DOHH2 (cell line): ENCODE measurements at regions not wholly inside any gene's neighbourhood (a gene's known extent, or its start where the extent isn't known, plus 50 kb on each side); places are given as distances from the start of the nearest gene placed in this dataset.
A peak's percentile ranks its signal among the peaks of the same experiment; 100 is the strongest.

Experiments
- CTCF ChIP-seq: fragments of 200-600 bp; sonication (generic); IDR thresholded peaks from one replicate; pipeline ENCODE4 v1.5.1; 2014; ENCODE audit warnings: antibody characterized with exemption, mild to moderate bottlenecking, low read depth, low read length; ENCODE audit not compliant: poor library complexity, severe bottlenecking
- EZH2phosphoT487 ChIP-seq: fragments of 200-600 bp; sonication (generic); IDR thresholded peaks from 2 replicates; pipeline ENCODE4 v1.6.1; 2017; ENCODE audit warnings: borderline replicate concordance, mild to moderate bottlenecking, antibody characterized with exemption, low read length, moderate library complexity, mixed read lengths

- TF ChIP-seq CTCF (peak; percentile 66), EZH2phosphoT487 (no peak)
These were observed 189.0 kb downstream of the PALM2AKAP2 start for GRCh38 chr9:109969011-109969410.
